CD4-positive, alpha-beta T cell treated with Interleukin-17A for 1 hour (primary cell): ENCODE measurements at regions not wholly inside any gene's neighbourhood (a gene's known extent, or its start where the extent isn't known, plus 50 kb on each side); places are given as distances from the start of the nearest gene placed in this dataset.

Experiments
- DNase-seq: peaks from one replicate; pipeline ENCODE4 v3.0.0-alpha.2; 2020

DNA sequence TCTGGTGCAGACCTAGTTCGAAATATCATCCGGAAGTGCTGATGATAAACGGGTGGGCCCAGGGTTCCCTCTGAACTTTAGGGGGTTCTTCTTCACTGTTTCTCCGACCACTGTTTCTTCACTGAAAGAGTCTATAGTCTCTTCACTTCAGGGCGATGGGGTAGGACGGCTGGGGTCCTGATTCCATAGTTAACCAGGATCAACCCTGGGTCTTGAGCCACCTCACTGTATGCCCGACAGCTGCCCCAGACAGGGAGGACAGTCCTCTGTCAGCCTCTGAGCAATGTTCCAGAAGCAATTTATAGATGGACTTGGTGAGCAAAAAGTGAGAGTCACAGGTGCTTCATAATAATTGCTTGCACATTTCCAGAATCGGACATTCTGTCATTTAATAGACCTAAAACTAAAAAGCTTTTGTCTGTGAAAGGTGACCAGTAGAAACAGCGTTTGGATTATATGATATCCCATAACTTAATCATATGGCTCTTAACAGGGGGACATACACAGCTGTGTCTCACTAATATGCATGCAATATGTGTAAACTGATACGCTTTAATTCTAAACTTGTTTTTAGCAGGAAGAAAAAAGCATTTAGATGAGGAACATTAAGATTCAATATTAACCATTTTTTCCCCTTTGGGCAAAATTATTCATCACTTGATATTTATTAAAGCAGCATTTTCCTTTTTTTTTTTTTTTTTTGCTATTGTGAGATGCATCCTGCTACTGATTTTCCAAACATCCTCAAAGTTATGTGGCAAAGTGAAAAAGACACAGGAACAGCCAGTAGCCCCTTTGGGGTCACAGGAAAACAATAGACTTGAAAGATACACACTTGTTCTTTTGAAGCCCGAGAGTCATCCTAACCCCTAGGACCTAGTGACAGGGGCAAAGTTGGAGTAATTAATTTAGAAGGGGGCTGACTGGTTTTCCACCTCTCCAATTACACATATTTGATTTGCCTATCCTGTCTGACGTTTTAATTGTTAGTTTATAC lies 277.0 kb downstream of the ZNF536 start:
- no peak for DNase-seq

DNA sequence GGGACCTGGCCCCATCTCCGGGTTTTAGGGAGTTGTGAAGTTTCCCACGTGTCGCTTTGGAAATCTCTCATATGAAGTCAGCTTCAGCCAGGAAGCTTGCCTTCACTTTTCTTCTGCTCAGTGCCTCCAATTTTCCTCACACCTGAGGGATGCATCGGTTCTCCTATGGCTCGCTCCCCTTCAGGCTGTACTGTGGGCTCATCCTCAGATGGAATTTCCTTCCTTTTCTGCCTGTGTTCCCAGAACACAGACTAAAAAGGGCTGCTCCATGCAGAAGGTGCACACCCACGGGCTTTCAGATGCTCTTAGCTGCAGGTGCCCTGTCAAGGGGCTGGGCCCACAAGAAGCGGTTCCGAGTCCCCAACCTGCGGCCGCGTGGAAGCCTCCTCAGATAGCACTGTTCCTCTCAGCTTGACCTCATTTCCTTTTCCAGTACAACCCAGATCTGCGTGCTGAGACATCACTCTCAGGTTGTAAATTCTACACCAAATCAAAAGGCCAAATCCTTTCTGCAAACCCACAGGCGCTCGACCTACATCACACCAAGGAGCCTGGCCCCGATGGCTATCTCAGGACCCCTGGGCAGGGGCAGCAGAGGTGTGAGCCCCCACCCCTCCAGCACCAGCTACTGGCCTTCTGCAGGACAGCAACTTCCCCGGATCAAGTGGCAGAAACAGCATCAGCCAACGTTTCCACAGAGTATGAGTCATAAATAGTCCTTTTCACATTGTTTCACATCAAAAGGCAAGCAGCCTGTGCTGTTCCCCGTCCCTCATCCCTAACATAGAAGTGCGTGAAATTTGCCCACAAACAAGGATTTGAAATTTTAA lies 275.9 kb downstream of the ZNF536 start:
- no peak for DNase-seq

DNA sequence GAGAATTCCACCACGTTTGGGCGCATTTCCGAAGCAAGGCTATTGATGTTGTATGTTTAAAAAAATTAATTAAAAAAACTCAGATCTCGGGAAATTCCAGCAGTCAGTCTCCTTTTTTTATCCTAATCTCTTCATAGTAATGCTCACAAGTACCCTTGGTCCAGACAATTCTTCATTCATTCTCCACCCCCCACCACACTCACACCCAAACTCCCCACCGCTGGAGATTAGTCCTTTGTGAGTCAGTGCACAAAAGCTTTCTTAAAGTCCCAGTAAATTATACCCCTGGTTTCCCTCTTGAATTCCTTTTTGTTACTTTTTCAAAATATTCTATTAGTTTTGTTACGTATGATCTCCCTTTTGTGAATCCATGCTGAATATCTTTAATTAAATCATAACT lies 274.6 kb downstream of the ZNF536 start:
- DNase-seq = no peak

DNA sequence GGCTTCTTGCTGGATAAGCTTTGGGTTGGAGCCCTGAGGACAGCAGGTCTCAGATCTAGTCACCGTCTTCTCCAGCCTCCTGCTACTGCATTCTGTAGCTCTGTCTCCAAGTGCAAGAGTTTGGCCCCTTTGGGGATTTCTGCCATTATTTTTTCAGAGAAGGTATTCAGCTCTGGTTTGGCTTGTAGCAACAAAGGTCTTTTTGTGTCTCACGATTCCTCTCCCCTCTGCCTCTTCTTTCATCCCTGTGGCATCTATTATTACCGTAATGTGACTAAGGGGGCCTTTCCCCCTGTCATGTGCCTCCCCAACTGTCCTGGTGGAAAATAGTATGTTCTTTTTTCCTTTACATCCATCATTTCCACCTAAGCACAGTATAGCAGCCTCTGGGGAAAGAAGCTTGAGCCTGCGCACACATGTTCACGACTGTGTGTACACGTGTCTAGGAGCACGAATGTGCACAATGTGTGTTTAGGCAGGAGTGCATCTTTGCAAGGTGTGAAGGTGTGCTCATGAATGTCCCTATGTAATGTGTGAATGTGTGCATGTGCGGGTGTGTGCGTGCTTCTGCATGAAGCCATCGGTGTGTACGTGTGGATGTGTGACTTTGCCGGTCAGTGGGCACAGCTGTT lies 273.9 kb downstream of the ZNF536 start:
- no peak for DNase-seq

DNA sequence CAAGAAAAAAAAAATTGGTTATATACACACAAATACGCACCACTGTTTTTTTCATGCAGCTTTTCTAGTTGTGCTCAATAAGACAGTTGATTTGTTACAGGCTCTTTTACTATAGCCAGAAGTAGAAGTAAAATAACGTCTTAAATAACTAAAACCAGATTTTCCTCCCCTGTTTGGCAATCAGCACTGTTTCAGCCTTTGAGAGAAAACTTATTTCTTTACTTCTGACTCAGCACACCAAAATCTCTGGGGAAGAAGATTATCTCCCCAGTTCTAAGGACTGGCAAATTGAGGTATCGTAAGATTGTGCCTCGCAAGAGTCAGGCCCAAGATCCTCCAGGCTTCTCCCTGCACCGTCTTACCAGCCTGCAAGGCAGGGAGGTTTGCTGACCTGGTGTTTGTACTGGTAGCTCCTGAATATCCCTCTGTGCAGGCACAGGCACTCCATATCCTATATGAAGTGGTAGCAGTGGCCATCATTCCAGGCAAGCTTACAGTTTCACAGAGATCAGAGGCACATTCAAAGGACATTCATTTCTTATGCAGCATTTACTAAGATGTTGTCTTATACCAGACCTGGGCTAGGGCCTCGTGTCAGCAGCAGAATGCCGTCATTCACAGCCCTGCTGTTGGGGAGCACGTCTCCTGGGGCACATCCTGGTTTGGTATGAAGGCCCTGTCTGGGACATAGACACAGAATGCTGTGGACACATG lies 268.2 kb downstream of the ZNF536 start:
- no peak for DNase-seq

DNA sequence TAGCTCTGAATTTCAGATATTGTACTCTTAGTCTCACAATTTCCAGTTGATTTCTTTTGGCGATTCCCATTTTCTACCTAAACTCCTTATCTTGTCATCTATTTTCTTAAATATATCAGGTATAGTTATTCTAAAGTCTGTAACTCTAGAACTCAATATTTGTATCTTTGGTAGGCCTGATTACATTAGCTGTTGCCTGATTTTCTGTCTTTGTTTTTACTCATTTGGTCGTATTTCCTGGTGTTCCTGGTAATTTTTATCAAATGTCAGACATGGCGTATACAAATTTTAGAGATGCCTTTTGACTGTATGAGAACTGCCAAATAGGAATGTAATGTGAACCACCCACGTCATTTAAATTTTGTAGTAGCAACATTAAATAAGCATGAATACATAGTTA lies 266.7 kb downstream of the ZNF536 start:
- DNase-seq = no peak

DNA sequence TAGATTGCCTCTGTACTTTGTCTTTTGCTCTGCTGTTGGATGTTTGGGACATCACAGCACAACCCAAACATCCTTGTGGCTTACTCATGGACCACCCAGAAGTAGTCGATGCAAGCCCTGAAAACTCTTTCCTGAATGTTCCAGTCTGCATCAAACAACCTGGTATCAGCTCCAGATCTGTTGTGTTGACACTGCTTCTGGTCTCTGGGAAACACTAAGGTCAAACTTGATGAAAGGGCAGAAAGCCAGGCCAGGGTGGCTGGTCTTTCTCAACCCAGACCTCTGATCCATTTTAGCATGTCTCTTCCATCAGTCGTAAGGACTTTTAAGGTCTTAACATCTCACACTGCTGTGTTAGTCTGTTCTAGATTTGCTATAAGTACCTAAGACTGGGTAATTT lies 265.7 kb downstream of the ZNF536 start:
- no peak for DNase-seq

DNA sequence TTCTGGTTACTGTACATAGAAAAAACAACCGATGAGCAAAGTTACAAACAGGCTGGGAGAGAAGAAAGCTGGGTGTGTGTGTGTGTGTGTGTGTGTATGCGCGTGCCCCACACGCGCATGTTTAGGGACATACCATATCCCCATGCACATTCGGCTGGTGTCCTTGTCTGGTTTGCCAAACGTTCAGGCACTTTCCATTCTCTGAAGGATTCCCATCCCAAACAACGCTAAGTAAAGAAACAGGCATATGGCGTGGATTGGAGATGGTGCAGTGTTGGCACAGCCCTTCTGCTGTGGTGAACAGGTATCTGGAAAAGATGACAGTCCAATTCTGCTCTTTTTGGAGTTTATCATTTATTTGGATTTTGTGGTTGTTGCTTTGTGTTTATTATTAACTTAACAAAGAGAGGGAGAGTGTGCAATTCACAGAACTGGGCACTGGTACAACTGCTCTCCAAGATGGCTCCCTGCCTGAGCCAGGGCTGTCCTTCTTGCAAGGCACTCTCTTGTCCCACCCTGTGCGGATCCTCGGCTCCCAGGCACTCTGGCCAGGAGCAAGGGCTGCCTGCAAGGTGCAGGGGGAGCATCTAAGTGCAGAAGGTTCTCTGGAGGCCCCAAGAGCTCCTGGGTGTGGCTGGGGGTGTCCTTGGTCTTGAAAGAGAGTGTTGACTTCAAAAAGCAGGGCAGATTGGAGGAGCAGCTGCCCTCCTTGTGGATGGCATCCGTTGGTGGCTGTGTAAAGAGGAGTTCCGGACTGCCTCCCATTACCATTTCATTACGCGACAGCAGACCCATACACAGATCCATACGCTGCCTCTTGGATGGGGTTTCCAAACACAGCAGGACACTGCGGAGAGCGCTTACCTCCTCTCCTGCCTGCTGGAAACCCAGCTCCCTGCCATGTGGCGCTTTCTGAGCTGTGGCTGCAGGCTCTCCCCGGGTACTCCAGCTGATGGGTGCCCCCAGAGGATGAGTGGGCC lies 263.1 kb downstream of the ZNF536 start:
- no peak for DNase-seq

DNA sequence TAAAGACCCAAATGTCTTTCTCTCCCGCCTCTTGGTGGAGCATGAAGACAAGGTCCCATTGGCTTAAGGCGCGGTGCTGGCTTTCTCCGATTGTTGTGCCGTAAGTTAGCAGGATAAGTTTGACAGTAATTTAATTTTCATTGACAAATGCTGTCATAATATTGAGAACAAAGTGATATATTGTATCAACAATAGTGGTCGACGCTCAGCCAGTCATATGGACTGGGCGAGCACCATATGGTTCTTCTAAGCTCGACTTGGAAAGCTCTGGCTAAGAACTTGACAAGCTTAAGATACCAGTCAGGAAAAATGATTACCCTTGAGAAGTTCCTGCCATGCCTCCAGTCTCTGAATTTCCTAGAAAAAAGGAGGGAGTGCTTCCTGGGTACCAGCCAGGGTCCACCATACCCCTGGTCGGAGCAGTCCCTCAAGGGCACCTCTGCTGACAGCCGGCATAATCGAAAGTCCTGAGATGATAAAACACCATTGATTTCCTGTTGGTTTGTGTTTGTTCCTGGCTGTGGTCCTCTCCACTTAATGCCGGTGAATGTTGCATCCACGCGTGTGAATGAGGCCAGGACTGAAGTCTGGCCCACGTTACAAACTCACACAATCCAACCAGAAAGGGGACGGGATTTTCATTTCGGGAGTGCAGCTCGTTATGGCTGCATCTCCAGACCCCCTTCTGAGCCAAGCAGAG lies 262.1 kb downstream of the ZNF536 start:
- DNase-seq = no peak

DNA sequence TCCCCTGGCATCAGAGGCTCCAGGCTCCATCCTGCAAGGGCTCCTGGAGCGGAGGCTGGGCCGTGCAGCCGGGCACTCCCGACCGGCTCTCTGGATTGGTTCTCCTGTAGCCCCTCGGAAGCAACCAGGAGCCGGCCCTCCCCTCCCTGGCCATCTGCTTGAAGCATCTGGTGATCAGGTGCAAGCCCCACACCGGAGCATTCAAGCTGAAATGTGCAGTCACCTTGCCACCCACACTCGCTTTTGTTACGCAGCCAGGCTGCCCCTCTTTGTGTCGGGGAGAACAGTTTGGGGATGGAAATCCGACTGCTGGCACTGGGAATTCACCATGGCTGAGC lies 258.8 kb downstream of the ZNF536 start:
- DNase-seq = no peak

DNA sequence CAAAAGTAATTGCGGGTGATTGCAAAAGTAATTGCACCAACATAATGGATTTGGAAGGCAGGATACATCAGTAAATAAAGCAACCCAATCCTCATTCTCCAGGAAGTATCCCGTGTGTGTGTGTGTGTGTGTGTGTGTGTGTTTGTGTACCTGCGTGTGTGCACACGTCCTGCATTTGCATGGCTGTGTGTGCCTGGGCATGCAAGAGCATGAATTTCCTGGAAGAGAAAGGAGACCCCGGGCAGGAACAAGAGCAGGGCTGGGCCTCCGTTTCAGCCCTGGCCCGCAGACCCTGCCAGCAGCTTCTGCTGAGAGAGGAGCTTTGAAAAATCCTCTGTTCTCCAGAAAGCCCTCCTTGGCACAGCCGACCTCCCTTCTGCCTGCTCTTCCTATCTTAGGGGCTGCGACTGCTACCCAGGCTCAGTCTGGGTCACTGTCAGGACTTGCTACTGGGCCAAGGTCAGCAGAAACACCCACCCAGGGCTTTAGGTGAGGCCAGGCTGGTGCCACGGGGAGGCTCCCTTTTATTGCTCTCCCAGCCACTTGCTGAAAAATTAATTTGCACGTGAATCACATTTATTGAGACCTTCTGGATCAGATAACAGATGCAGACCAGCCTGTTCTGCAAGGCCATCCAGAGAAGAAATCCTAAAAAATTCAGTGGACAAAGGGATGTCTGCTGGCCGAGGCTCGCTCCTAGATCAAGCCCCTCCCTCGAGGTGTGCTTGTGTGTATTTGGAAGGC lies 258.3 kb downstream of the ZNF536 start:
- no peak for DNase-seq

DNA sequence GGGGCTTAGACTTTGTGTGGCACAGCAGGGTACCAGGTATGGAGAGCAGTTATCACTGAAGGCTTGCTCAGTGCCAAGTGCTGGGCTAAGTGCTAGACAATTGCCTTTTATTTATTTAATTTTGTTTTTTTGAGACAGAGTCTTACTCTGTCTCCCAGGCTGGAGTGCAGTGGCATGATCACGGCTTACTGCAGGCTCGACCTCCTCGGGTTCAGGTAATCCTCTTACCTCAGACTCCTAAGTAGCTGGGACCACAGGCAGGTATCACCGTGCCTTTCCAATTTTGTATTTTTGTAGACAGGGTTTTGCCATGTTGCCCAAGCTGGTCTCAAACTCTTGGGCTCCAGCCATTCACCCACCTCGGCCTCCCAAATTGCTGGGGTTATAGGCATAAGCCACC lies 256.9 kb downstream of the ZNF536 start:
- DNase-seq = no peak

DNA sequence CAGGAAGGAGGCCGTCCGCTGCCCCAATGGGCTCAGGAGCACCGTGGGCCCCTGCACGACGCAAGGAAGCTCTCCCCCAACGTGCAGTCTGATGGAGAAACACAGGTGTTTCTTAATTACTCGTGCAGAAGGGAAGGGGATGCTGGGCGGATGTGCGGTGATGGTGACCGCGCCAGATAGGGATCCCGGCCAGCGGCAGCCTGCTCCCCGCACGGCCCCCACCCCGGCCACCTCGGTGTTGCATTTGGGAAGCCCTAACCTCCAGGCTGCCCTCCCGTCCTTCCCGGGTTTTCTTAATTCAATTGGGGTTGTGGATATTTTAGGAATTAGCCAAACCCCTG lies 254.4 kb downstream of the ZNF536 start:
- DNase-seq = no peak

DNA sequence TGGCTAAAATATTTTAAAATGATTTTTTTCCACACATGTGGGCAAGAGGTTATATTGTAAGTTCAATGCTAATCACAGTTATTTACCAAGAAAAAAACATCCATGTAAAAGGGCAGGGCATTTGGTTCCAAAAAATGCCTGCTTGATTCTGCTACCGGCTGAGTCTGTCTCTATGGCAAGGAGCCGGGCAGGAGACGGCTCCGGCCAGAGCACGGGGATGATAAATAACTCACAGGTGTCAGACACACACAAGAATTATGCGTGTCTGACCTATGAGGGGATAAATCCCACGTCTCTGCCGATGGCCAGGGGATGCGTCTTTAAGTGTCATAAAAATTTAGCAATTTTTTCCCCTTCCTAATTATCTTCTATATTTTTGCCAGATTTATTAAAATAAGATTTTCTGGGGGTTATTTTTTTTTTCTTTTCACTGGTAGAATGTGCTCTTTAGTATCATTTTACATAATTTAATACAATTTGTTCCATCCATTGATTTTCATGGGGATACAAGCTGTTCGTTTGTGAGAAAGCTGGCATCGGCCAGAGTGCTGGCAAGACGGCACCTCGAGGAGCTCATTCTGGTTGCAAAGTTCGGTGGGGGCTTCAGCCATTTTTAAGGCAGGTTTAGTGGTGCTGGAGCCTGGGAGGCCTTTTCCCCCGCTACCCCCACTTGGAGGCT lies 253.9 kb downstream of the ZNF536 start:
- DNase-seq = no peak

DNA sequence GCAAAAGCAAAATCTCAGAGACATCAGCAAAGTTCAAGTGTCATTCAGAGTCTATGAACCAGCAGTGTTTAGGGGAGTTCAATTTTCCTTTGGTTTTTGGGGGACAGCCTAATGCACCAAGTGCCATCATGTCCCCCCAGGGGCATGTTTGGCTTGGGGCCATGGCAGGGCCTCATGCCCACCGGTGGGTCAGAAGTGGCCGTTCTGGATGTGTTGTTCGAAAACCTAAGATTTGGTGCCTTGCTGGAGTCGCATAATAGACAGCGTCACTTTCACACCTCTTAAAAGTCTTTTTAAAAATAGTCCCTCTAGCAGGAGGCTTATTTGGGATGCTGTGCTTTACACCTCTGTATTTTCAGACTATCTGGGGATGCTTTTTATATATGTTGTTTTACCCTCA lies 250.1 kb downstream of the ZNF536 start:
- DNase-seq = no peak

DNA sequence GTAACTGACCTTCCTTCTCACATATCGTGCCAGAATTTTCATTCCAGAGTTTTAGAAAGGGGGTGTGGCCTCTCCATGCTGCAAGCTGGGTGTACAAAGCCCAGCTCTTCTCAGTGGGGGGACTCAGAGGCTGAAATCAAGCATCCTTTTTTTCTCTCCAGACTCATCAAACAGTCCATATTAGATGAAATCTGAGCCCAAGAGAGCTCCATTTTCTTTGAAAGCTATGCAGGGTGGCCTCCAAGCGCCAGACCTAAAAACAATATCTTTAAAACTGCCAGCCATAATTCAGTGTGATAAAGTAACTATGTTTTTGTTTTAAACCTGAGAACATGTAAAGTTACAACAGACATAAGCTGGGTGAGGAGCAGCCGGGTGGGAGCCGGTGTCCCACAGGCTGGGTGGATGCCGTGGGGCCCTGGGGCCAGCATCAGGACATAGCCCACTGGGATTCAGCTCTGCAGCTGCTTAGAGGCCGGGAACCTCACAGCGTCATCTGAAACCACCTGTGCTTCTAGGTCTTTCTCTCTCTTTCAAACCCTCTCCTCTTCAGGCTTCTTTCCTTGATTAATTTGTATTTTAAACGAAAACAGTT lies 249.2 kb downstream of the ZNF536 start:
- no peak for DNase-seq

DNA sequence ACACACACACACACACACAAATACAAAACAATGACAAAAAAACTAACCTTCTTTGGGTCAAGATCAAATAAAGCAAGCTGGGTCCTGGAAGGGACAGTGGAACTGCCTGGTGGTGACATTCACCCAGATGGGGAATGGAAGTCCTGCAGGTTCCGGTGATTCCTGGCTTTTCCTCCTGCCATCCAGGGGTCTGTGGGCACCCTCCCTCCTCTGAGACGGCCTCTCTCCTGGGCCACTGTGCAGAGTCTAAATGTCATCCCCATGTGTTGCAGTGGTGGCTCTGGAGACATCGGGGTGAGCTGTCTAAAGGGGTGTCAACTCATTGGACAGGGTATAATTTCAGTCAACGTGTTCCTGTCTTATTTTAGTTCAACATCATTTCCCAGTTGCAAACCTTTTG lies 248.2 kb downstream of the ZNF536 start:
- DNase-seq = no peak

DNA sequence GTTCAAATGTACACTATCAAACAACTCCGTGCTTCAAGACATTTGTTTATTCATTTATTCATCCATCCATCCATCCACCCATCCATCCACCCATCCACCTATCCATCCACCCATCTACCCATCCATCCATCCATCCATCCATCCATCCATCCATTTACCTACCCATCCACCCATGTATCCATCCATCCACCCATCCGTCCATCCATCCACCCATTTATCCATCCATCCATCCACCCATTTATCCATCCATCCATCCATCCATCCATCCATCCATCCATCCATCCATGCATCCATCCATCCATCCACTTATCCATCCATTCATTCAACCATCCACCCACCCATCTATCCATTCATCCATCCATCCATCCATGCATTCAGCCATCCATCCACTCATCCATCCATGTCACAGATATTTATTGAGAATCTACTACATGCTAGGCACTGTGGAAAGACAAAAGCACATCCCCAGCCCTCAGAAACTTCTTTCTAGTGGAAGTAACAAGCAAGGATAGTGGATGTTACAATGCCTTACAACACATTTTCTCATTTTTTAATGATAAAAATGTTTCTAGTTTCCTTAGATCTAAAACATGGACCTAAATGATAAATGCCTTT lies 237.6 kb downstream of the ZNF536 start:
- DNase-seq = no peak

DNA sequence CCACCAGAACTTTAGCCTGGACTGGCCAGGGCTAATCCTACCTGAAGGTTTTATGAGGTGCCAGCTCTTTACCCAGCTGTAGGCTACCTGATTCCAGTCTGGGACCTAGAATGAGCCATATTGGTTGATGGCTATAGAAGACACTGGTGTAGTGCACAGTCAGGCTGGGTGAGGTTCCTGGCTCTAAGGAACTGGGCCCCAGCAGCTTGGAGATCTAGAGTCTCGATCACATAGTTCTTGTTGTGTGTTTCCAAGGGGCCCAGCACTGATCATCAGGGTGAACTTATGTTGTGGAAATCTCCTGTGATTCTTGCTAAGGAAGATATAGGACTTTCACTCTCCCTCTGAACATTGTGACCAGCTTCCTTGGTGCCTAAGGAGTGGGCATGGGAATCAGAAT lies 236.3 kb downstream of the ZNF536 start:
- DNase-seq = no peak
